Trophoblast cell (in vitro differentiated cells and primary cell): ENCODE measurements at regions not wholly inside any gene's neighbourhood (a gene's known extent, or its start where the extent isn't known, plus 50 kb on each side); places are given as distances from the start of the nearest gene placed in this dataset.
"Not testable (repeated sequence)": the region's sequence is repeated elsewhere in the genome, so short reads cannot be mapped to it uniquely, and the experiment has no call there.

Experiments
- DNase-seq, 2 donors: peaks; one replicate each; pipeline ENCODE4 v3.0.0-alpha.2; 2016
- H2AFZ ChIP-seq: 2 replicates; pipeline ENCODE4 v1.6.1; 2013; ENCODE audit warnings: low read length, moderate library complexity, mild to moderate bottlenecking; ENCODE audit not compliant: insufficient read depth, poor library complexity
- H2AK5ac ChIP-seq: 2 replicates; pipeline ENCODE4 v1.6.1; 2013; ENCODE audit warnings: mild to moderate bottlenecking, low read length
- H2BK120ac ChIP-seq: 2 replicates; pipeline ENCODE4 v1.6.1; 2013; ENCODE audit warnings: low read length, mild to moderate bottlenecking, moderate library complexity; ENCODE audit not compliant: insufficient read depth, poor library complexity
- H2BK12ac ChIP-seq: 2 replicates; pipeline ENCODE4 v1.6.1; 2013; ENCODE audit warnings: mild to moderate bottlenecking, low read length, moderate library complexity
- H2BK5ac ChIP-seq: 2 replicates; pipeline ENCODE4 v1.6.1; 2013; ENCODE audit warnings: low read length, low read depth, moderate library complexity, mild to moderate bottlenecking; ENCODE audit not compliant: poor library complexity
- H3K14ac ChIP-seq: 2 replicates; pipeline ENCODE4 v1.6.1; 2013; ENCODE audit warnings: mild to moderate bottlenecking, low read length
- H3K18ac ChIP-seq: 2 replicates; pipeline ENCODE4 v1.6.1; 2013; ENCODE audit warnings: mild to moderate bottlenecking, low read length
- H3K23ac ChIP-seq: 2 replicates; pipeline ENCODE4 v1.6.1; 2013; ENCODE audit warnings: low read length
- H3K27ac ChIP-seq: 2 replicates; pipeline ENCODE4 v1.5.1; 2013; ENCODE audit warnings: low read depth, mild to moderate bottlenecking, inconsistent platforms, low read length, moderate library complexity
- H3K27me3 ChIP-seq: 2 replicates; pipeline ENCODE4 v1.6.1; 2013; ENCODE audit warnings: inconsistent platforms, mild to moderate bottlenecking, low read length, moderate library complexity; ENCODE audit not compliant: insufficient read depth
- H3K36me3 ChIP-seq, 2 experiments: 1 replicate in 1 of 2; 2 replicates in 1 of 2; pipeline ENCODE4 v1.6.1; 2013; ENCODE audit warnings: low read length in 2 of 2, mild to moderate bottlenecking in 2 of 2, moderate library complexity in 1 of 2; ENCODE audit not compliant: insufficient read depth in 2 of 2, control insufficient read depth in 1 of 2
- H3K4ac ChIP-seq: 2 replicates; pipeline ENCODE4 v1.6.1; 2013; ENCODE audit warnings: low read depth, mild to moderate bottlenecking, low read length, moderate library complexity
- H3K4me1 ChIP-seq, 2 experiments: 1 replicate in 1 of 2; 2 replicates in 1 of 2; pipeline ENCODE4 v1.6.1; 2013; ENCODE audit warnings: low read length in 2 of 2, mild to moderate bottlenecking in 2 of 2, moderate library complexity in 1 of 2; ENCODE audit not compliant: insufficient read depth in 2 of 2, control insufficient read depth in 1 of 2
- H3K4me2 ChIP-seq: 2 replicates; pipeline ENCODE4 v1.6.1; 2013; ENCODE audit warnings: inconsistent platforms, mild to moderate bottlenecking, low read length, moderate library complexity
- H3K4me3 ChIP-seq: 2 replicates; pipeline ENCODE4 v1.5.1; 2013; ENCODE audit warnings: mild to moderate bottlenecking, low read depth, low read length, inconsistent platforms
- H3K79me1 ChIP-seq: one replicate; pipeline ENCODE4 v1.6.1; 2013; ENCODE audit warnings: low read length
- H3K79me2 ChIP-seq: 2 replicates; pipeline ENCODE4 v1.6.1; 2013; ENCODE audit warnings: low read length, mild to moderate bottlenecking; ENCODE audit not compliant: control insufficient read depth, insufficient read depth, poor library complexity
- H3K9ac ChIP-seq: 2 replicates; pipeline ENCODE4 v1.6.1; 2013; ENCODE audit warnings: mild to moderate bottlenecking, low read length
- H3K9me3 ChIP-seq: 2 replicates; pipeline ENCODE4 v1.6.1; 2013; ENCODE audit warnings: low read depth, mild to moderate bottlenecking, control low read depth, inconsistent platforms, low read length; ENCODE audit not compliant: insufficient read depth
- H4K12ac ChIP-seq: 2 replicates; pipeline ENCODE4 v1.6.1; 2013; ENCODE audit warnings: low read depth, mild to moderate bottlenecking, low read length, moderate library complexity
- H4K8ac ChIP-seq: 2 replicates; pipeline ENCODE4 v1.6.1; 2013; ENCODE audit warnings: low read depth, mild to moderate bottlenecking, low read length, moderate library complexity
- H4K91ac ChIP-seq: one replicate; pipeline ENCODE4 v1.6.1; 2013; ENCODE audit warnings: low read depth, mild to moderate bottlenecking, low read length, moderate library complexity
- WGBS: extraction: QIAGEN DNeasy Blood & Tissue Kit; methylation state at CpG from one replicate; pipeline ENCODE4 v1.1.7; 2013; ENCODE audit warnings: missing lambda C conversion rate; ENCODE audit not compliant: insufficient read length, insufficient coverage; ENCODE audit errors: extremely low coverage; 5-methylcytosine and 5-hydroxymethylcytosine counted together

DNA sequence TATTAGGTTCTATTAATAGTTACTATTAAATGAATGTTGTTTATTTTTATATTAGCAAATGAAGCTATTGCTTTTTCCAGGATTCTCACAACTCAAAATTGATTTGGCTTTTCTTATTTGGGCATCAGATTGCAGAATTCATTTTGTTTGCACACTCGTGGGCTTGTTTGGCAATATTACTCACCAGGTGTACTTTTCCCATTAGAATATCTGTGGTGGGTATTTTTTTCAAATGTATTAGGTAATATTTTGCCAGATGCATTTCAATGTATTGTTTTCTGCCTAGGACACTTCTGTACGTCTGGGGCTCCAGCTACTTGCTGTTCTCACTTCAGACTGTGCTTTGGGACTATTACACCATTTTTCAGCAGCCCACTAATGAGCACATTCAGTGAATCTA is 108.0 kb upstream of the GHR start:
- no peak overlapping the region for H2AK5ac ChIP-seq
- no peaks in the 10 kb centered on the region for H3K79me2 ChIP-seq
- no peak overlapping the region for H2BK12ac ChIP-seq
- no peak overlapping the region for H3K14ac ChIP-seq
- H3K4ac ChIP-seq, result no peak overlapping the region
- H4K12ac ChIP-seq, result no peak overlapping the region
- no peak overlapping the region for H4K8ac ChIP-seq
- no peak overlapping the region for H3K4me3 ChIP-seq
- no peak overlapping the region for H2BK120ac ChIP-seq
- H3K23ac ChIP-seq, result no peak overlapping the region
- no peak for DNase-seq
- H3K27me3 ChIP-seq, result no peaks in the 10 kb centered on the region
- no peak overlapping the region for H3K9ac ChIP-seq
- no CpG with 5 or more reads among the region's 2 CpGs for WGBS
- H3K36me3 ChIP-seq, result no peaks in the 10 kb centered on the region
- peaks cover 4% of the 10 kb centered on the region for H3K9me3 ChIP-seq
- H3K18ac ChIP-seq, result no peak overlapping the region
- H3K4me1 ChIP-seq, result no peaks in the 10 kb centered on the region
- H2AFZ ChIP-seq, result no peak overlapping the region
- H3K79me1 ChIP-seq, result no peaks in the 10 kb centered on the region
- no peak overlapping the region for H2BK5ac ChIP-seq
- H3K4me2 ChIP-seq, result no peak overlapping the region
- no peak overlapping the region for H3K27ac ChIP-seq
- H4K91ac ChIP-seq, result no peak overlapping the region

DNA sequence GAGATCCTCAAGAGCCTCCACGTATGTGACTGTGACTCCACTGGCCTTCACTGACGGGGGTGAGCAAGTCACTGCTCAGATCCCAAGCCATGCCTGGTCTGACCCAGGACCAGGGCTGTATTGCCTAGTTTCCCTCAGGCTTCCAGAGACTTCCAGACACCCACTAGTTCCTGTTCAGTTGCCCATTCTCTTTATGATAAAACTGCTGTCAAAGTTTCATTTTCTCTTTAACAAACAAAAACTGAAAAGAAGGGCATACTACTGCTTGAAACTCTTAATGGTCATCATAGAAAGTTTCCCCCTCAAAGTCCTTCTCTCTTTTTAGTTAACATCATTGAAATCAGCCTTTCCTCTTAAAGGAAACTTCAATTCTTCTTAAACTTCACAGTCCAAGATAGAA is 105.7 kb upstream of the GHR start:
- Histone ChIP-seq H2BK12ac (no peak overlapping the region), H3K36me3 (no peaks in the 10 kb centered on the region), H2AK5ac (no peak overlapping the region), H3K18ac (no peak overlapping the region), H3K14ac (no peak overlapping the region), H4K91ac (no peak overlapping the region), H3K4me2 (no peak overlapping the region), H3K4me1 (no peaks in the 10 kb centered on the region), H4K8ac (no peak overlapping the region), H2BK120ac (no peak overlapping the region), H3K9me3 (peaks cover 4% of the 10 kb centered on the region), H2BK5ac (no peak overlapping the region), H4K12ac (no peak overlapping the region), H3K4me3 (no peak overlapping the region), H3K27ac (no peak overlapping the region), H3K27me3 (no peaks in the 10 kb centered on the region), H2AFZ (no peak overlapping the region), H3K4ac (no peak overlapping the region), H3K9ac (no peak overlapping the region), H3K79me1 (no peaks in the 10 kb centered on the region), H3K79me2 (no peaks in the 10 kb centered on the region), H3K23ac (no peak overlapping the region)
- no peak for DNase-seq
- no CpG with 5 or more reads among the region's 2 CpGs for WGBS

DNA sequence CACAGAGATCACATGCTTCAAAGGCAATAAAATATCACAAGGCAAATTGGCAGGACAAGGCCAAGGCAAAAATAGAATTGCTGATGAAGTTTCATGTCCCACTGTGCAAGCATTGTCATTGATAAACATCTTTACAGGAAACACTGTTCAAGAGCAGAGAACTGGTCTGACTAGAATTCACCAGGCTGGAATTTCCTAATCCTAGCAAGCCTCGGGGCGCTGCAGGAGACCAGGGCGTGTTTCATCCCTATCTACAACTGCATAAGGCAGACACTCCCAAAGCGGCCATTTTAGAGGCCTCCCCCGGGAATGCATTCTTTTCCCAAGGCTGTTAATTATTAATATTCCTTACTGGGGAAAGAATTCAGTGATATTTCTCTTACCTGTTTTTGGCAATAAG is 103.7 kb upstream of the GHR start:
- not testable (repeated sequence) for H3K23ac ChIP-seq, H3K9me3 ChIP-seq, H3K36me3 ChIP-seq, H3K4me1 ChIP-seq, H3K79me1 ChIP-seq, H2BK12ac ChIP-seq, H3K14ac ChIP-seq, H4K8ac ChIP-seq, H4K12ac ChIP-seq, H3K9ac ChIP-seq, H3K18ac ChIP-seq, H2BK5ac ChIP-seq, H2AK5ac ChIP-seq, H3K79me2 ChIP-seq, H3K27me3 ChIP-seq, H2AFZ ChIP-seq, H3K27ac ChIP-seq, H3K4ac ChIP-seq, H3K4me3 ChIP-seq, H4K91ac ChIP-seq, H3K4me2 ChIP-seq, H2BK120ac ChIP-seq
- peak; percentile 27 to 46 for DNase-seq
- no CpG with 5 or more reads among the region's 5 CpGs for WGBS

DNA sequence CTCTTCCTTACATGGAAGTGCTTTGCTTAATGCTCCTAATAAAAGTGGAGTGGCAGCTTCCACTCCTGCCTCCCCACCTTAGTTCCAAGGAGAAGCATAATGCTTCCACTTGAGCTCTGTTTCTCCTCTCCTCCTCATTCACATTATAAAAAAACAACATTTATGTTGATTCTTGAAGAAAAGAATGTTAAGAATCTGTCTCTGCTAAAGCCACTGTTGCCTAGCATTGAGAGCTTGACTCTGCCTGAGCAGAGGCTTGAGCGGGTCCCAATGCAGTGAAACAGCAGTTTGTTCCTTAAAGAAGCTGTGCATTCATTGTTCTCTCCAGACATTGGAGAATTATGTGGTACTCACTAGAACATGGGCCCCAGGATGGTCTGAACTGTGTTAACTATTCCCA is 101.5 kb upstream of the GHR start:
- DNase-seq, result no peak
- Histone ChIP-seq H4K8ac (no peak overlapping the region), H2AK5ac (no peak overlapping the region), H3K4me1 (no peaks in the 10 kb centered on the region), H3K9me3 (peaks cover 4% of the 10 kb centered on the region), H2BK120ac (no peak overlapping the region), H3K79me1 (no peaks in the 10 kb centered on the region), H2BK12ac (no peak overlapping the region), H3K14ac (no peak overlapping the region), H2AFZ (no peak overlapping the region), H3K27ac (no peak overlapping the region), H4K12ac (no peak overlapping the region), H4K91ac (no peak overlapping the region), H3K23ac (no peak overlapping the region), H3K4me3 (no peak overlapping the region), H3K27me3 (no peaks in the 10 kb centered on the region), H3K79me2 (no peaks in the 10 kb centered on the region), H3K36me3 (no peaks in the 10 kb centered on the region), H2BK5ac (no peak overlapping the region), H3K18ac (no peak overlapping the region), H3K4ac (no peak overlapping the region), H3K9ac (no peak overlapping the region), H3K4me2 (no peak overlapping the region)
- no CpG with 5 or more reads among the region's 1 CpG for WGBS
